NOMO-1 (cell line): ENCODE measurements at regions not wholly inside any gene's neighbourhood (a gene's known extent, or its start where the extent isn't known, plus 50 kb on each side); places are given as distances from the start of the nearest gene placed in this dataset.

Experiments
- DNase-seq, 2 experiments: peaks; one replicate each; lab custom pipeline; 2025; ENCODE audit not compliant: unreplicated experiment in 2 of 2; lab: John Stamatoyannopoulos, UW

- DNase-seq: peak in 1 of 2 experiments; percentile 25
These were observed 51.8 kb upstream of the RIPOR2 start for GRCh38 chr6:24987446-24988115.

GRCh38 chr6:24988562-24988961 lies 52.8 kb upstream of the RIPOR2 start:
- DNase-seq: no peak

- DNase-seq: peak in 1 of 2 experiments; percentile 28
These were observed 54.6 kb upstream of the RIPOR2 start for GRCh38 chr6:24990236-24990845.

- DNase-seq: no peak
These were observed 55.4 kb upstream of the RIPOR2 start for GRCh38 chr6:24990944-24991809.

- DNase-seq: peak; percentile 65 to 85
These were observed 56.2 kb upstream of the RIPOR2 start for GRCh38 chr6:24991810-24992467.

- no peak for DNase-seq
These were observed 59.1 kb upstream of the RIPOR2 start for GRCh38 chr6:24994812-24995211.

GRCh38 chr6:24995270-24995669 lies 59.5 kb upstream of the RIPOR2 start:
- no peak for DNase-seq

GRCh38 chr6:24996269-24996836 lies 60.6 kb upstream of the RIPOR2 start:
- DNase-seq: peak; percentile 51 to 79

- DNase-seq: peak; percentile 55 to 64
These were observed 61.5 kb upstream of the RIPOR2 start for GRCh38 chr6:24997231-24997630.

- DNase-seq: peak in 1 of 2 experiments; percentile 34
These were observed 62.1 kb upstream of the RIPOR2 start for GRCh38 chr6:24997905-24998304.

GRCh38 chr6:25002326-25003091 lies 66.7 kb upstream of the RIPOR2 start:
- no peak for DNase-seq

GRCh38 chr6:25004357-25004756 lies 68.6 kb upstream of the RIPOR2 start:
- DNase-seq: no peak

GRCh38 chr6:25005010-25005409 lies 69.2 kb upstream of the RIPOR2 start:
- no peak for DNase-seq

- no peak for DNase-seq
These were observed 70.3 kb upstream of the RIPOR2 start for GRCh38 chr6:25006075-25006474.

GRCh38 chr6:25006565-25007001 lies 70.8 kb upstream of the RIPOR2 start:
- peak; percentile 89 to 99 for DNase-seq

GRCh38 chr6:25007269-25007699 lies 71.5 kb upstream of the RIPOR2 start:
- peak; percentile 5 to 48 for DNase-seq

- DNase-seq: no peak
These were observed 73.1 kb upstream of the RIPOR2 start for GRCh38 chr6:25008707-25009392.

GRCh38 chr6:25009393-25009710 lies 73.6 kb upstream of the RIPOR2 start:
- DNase-seq: no peak

- no peak for DNase-seq
These were observed 74.4 kb upstream of the RIPOR2 start for GRCh38 chr6:25010176-25010575.
